Keratinocyte (primary cell): ENCODE measurements at regions not wholly inside any gene's neighbourhood (a gene's known extent, or its start where the extent isn't known, plus 50 kb on each side); places are given as distances from the start of the nearest gene placed in this dataset.

Experiments
- CTCF ChIP-seq, 3 experiments: IDR thresholded peaks in 1 of 3; conservative IDR thresholded peaks in 1 of 3; optimal IDR thresholded peaks in 1 of 3; 2 replicates in 2 of 3; 3 replicates in 1 of 3; pipeline versions ENCODE3 to v1.5.1; 2011; ENCODE audit warnings: low read length in 3 of 3, mild to moderate bottlenecking in 3 of 3, moderate library complexity in 2 of 3, control low read depth in 1 of 3, inconsistent platforms in 1 of 3; ENCODE audit not compliant: insufficient read depth in 2 of 3; ENCODE audit errors: extremely low read depth in 1 of 3
- EZH2 ChIP-seq: IDR thresholded peaks from one replicate; pipeline ENCODE4 v1.6.1; 2012; ENCODE audit warnings: inconsistent platforms, mild to moderate bottlenecking, low read length, moderate library complexity

GRCh38 chr1:82225421-82226185, 424.9 kb downstream of the ADGRL2 start:
- no peak for TF ChIP-seq CTCF (optimal IDR thresholded peaks at IDR 0.05 in 1 of 3, IDR thresholded peaks at IDR 0.05 in 1 of 3, conservative IDR thresholded peaks at IDR 0.05 in 1 of 3; ENCODE audit: extremely low read depth in 1 of 3, insufficient read depth in 2 of 3, low read length in 3 of 3)
- no peak for TF ChIP-seq EZH2
